HG02678 (cell line): ENCODE measurements at regions not wholly inside any gene's neighbourhood (a gene's known extent, or its start where the extent isn't known, plus 50 kb on each side); places are given as distances from the start of the nearest gene placed in this dataset.
"Not testable (repeated sequence)": the region's sequence is repeated elsewhere in the genome, so short reads cannot be mapped to it uniquely, and the experiment has no call there.

Experiments
- ATAC-seq: cut with Tn5 transposase; IDR thresholded peaks from one replicate; pipeline ENCODE4 v1.9.1; 2021; ENCODE audit warnings: mild to moderate bottlenecking, moderate library complexity; ENCODE audit not compliant: unreplicated experiment

GRCh38 chr14:86780461-86780860 is 1212.5 kb downstream of the GALC start:
- ATAC-seq, result no peak

- no peak for ATAC-seq
Observed at GRCh38 chr14:86779416-86779815, 1213.6 kb downstream of the GALC start.

- no peak for ATAC-seq
Observed at GRCh38 chr14:86777963-86778602, 1214.9 kb downstream of the GALC start.

- ATAC-seq, result not testable (repeated sequence)
Observed at GRCh38 chr14:86775896-86776295, 1217.1 kb downstream of the GALC start.

- ATAC-seq, result no peak
Observed at GRCh38 chr14:86774916-86775315, 1218.1 kb downstream of the GALC start.

GRCh38 chr14:86772075-86772474 is 1220.9 kb downstream of the GALC start:
- no peak for ATAC-seq

GRCh38 chr14:86770186-86770585 is 1222.8 kb downstream of the GALC start:
- no peak for ATAC-seq

GRCh38 chr14:86766469-86766868 is 1226.5 kb downstream of the GALC start:
- no peak for ATAC-seq

GRCh38 chr14:86761611-86762010 is 1231.4 kb downstream of the GALC start:
- ATAC-seq, result no peak

GRCh38 chr14:86756521-86757190 is 1226.7 kb downstream of the FLRT2 start:
- ATAC-seq, result no peak

GRCh38 chr14:86750488-86750887 is 1220.5 kb downstream of the FLRT2 start:
- ATAC-seq, result not testable (repeated sequence)

- ATAC-seq, result no peak
Observed at GRCh38 chr14:86739761-86740160, 1209.8 kb downstream of the FLRT2 start.

- not testable (repeated sequence) for ATAC-seq
Observed at GRCh38 chr14:86731427-86731826, 1201.5 kb downstream of the FLRT2 start.

GRCh38 chr14:86723254-86723624 is 1193.3 kb downstream of the FLRT2 start:
- no peak for ATAC-seq

- ATAC-seq, result no peak
Observed at GRCh38 chr14:86722612-86723253, 1192.8 kb downstream of the FLRT2 start.

- ATAC-seq, result no peak
Observed at GRCh38 chr14:86714575-86714974, 1184.6 kb downstream of the FLRT2 start.

GRCh38 chr14:86714153-86714552 is 1184.2 kb downstream of the FLRT2 start:
- ATAC-seq, result no peak

- ATAC-seq, result no peak
Observed at GRCh38 chr14:86712727-86713126, 1182.8 kb downstream of the FLRT2 start.

- ATAC-seq, result no peak
Observed at GRCh38 chr14:86712176-86712575, 1182.2 kb downstream of the FLRT2 start.

- no peak for ATAC-seq
Observed at GRCh38 chr14:86708846-86709339, 1178.9 kb downstream of the FLRT2 start.

- ATAC-seq, result no peak
Observed at GRCh38 chr14:86707071-86707470, 1177.1 kb downstream of the FLRT2 start.

GRCh38 chr14:86683561-86683960 is 1153.6 kb downstream of the FLRT2 start:
- no peak for ATAC-seq
